ENCODE measurements at regions not wholly inside any gene's neighbourhood (a gene's known extent, or its start where the extent isn't known, plus 50 kb on each side); places are given as distances from the start of the nearest gene placed in this dataset.

DNA sequence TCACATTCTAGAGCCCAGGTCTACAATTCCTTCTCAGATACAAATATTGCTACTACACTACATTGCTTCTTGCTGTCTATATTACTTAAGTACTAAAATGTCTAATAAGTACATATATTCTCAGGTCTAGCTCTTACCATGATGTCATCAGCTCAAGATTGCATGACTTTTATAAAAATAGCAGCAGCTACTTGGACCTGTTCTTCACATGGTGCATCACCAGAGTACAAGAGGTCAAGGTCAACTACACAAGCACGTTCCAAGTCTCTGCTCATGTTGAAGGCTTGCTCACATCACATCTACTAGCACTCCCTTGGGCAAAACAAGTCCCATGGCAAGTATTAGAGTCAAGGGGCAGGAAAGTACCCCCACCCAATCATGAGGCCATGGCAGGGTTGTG is 465.6 kb downstream of the MED13L start:
- 100% methylated on average over 1 of the region's 1 CpG; no CpG with 5 or more reads in 1 of the 2 experiments for WGBS, 2 experiments (ENCODE audit: extremely low coverage in 1 of 2, insufficient coverage in 1 of 2, insufficient read length in 1 of 2, insufficient replicate concordance in 2 of 2, low coverage in 1 of 2, low lambda C conversion rate in 2 of 2, missing lambda C conversion rate in 1 of 2)
- H4K91ac ChIP-seq (replicated peaks; ENCODE audit: insufficient read length, low read length), result no peak overlapping the region
- no peaks in the 10 kb centered on the region for H3K79me1 ChIP-seq (ENCODE audit: low read depth, low read length)
- H4K5ac ChIP-seq (ENCODE audit: insufficient read length, low read depth, low read length), result no peak overlapping the region
- H3K9ac ChIP-seq (replicated peaks in 1 of 4; ENCODE audit: extremely low read depth in 1 of 4, low read depth in 3 of 4, low read length in 3 of 4), result no peak overlapping the region
- ChIA-PET POLR2A (ENCODE audit: partially characterized antibody) (no interaction called here), CTCF (ENCODE audit: partially characterized antibody) (interaction anchor here (0.9 to 1.0 kb wide), 2 partner anchors 9 to 27 kb away, joined by 3 read pairs; no protein-coding TSS in a partner anchor)
- H3K23ac ChIP-seq (ENCODE audit: insufficient read length), result no peak overlapping the region
- no peak overlapping the region for H2BK5ac ChIP-seq (ENCODE audit: low read depth, low read length)
- H3K4me2 ChIP-seq (ENCODE audit: insufficient read depth in 1 of 2, low read depth in 2 of 2, low read length in 2 of 2), result no peak overlapping the region
- H3K4me3 ChIP-seq (ENCODE audit: extremely low read depth in 1 of 4, insufficient read depth in 2 of 4, low read depth in 3 of 4, low read length in 4 of 4), result no peak overlapping the region
- no peaks in the 10 kb centered on the region for H3K27me3 ChIP-seq (replicated peaks in 1 of 4; ENCODE audit: control insufficient read depth in 3 of 4, extremely low read depth in 1 of 4, insufficient read depth in 3 of 4, low read length in 3 of 4)
- no peak overlapping the region for H2BK120ac ChIP-seq (replicated peaks; ENCODE audit: low read depth, low read length)
- H4K8ac ChIP-seq (ENCODE audit: extremely low read depth, insufficient read depth, low read length), result no peak overlapping the region
- H2BK12ac ChIP-seq (ENCODE audit: low read depth, low read length), result no peak overlapping the region
- no peak overlapping the region for H2BK15ac ChIP-seq (ENCODE audit: low read length)
- no peak overlapping the region for H3K4ac ChIP-seq (replicated peaks; ENCODE audit: insufficient read length, low read depth, low read length)
- no peaks in the 10 kb centered on the region for H3K4me1 ChIP-seq (replicated peaks in 1 of 4; ENCODE audit: control insufficient read depth in 3 of 4, insufficient read depth in 4 of 4, low read length in 3 of 4)
- no peak overlapping the region for H2BK20ac ChIP-seq (ENCODE audit: low read length)
- H3K79me2 ChIP-seq (ENCODE audit: control insufficient read depth in 1 of 2, insufficient read depth in 2 of 2, low read length in 2 of 2), result no peaks in the 10 kb centered on the region
- H4K20me1 ChIP-seq (replicated peaks in 1 of 2; ENCODE audit: control insufficient read depth in 1 of 2, insufficient read depth in 2 of 2, low read length in 2 of 2), result no peaks in the 10 kb centered on the region
- no peak overlapping the region for H2AK5ac ChIP-seq (ENCODE audit: low read depth, low read length)
- no peaks in the 10 kb centered on the region for H3K23me2 ChIP-seq (ENCODE audit: low read depth, low read length)
- no peak overlapping the region for H3K14ac ChIP-seq (ENCODE audit: insufficient read length)
- no peaks in the 10 kb centered on the region for H3K36me3 ChIP-seq (ENCODE audit: control insufficient read depth in 2 of 4, insufficient read depth in 4 of 4, low read length in 3 of 4)
- H3K18ac ChIP-seq (ENCODE audit: extremely low read depth, low read length), result no peak overlapping the region
- H3K27ac ChIP-seq (ENCODE audit: low read depth, low read length), result no peak overlapping the region
- H3K56ac ChIP-seq (replicated peaks; ENCODE audit: insufficient read length, low read depth, low read length), result no peak overlapping the region
- no peak for TF ChIP-seq HDAC6 (IDR thresholded peaks at IDR 0.05; ENCODE audit: low read depth, low read length)
- FAIRE-seq (no peak), DNase-seq (ENCODE audit: low read depth in 1 of 2, low spot score in 2 of 2) (no peak)
- H2AFZ ChIP-seq (ENCODE audit: low read length), result no peak overlapping the region
- 0 out of 4 replicates have a peak, but pooled peaks cover 0 to 5% of the 10 kb centered on the region in 2 experiments for H3K9me3 ChIP-seq (ENCODE audit: insufficient read depth in 2 of 2, low read depth in 1 of 2, low read length in 1 of 2)

Measured in H1 (cell line).